HAP-1 (cell line): ENCODE measurements at regions not wholly inside any gene's neighbourhood (a gene's known extent, or its start where the extent isn't known, plus 50 kb on each side); places are given as distances from the start of the nearest gene placed in this dataset.
A peak's percentile ranks its signal among the peaks of the same experiment; 100 is the strongest.

ENCODE experiments used
- DNase-seq, 2 experiments: peaks; one replicate each; pipeline ENCODE4 v3.0.0-alpha.2; 2016 to 2020; ENCODE audit warnings: low spot score in 2 of 2
- H3K27me3 ChIP-seq: fragments of 250-450 bp; sonication (Bioruptor Pico); 2 replicates; pipeline ENCODE4 v1.5.1; 2020; ENCODE audit warnings: low read depth, mild to moderate bottlenecking, moderate library complexity
- H3K36me3 ChIP-seq: fragments of 250-450 bp; sonication (Bioruptor Pico); replicated peaks from 2 replicates; pipeline ENCODE4 v1.5.1; 2020; ENCODE audit warnings: mild to moderate bottlenecking
- H3K4me1 ChIP-seq: fragments of 250-450 bp; sonication (Bioruptor Pico); 2 replicates; pipeline ENCODE4 v1.5.1; 2020; ENCODE audit warnings: mild to moderate bottlenecking
- H3K4me3 ChIP-seq: fragments of 250-450 bp; sonication (Bioruptor Pico); 2 replicates; pipeline ENCODE4 v1.5.1; 2020; ENCODE audit warnings: mild to moderate bottlenecking, moderate library complexity
- H3K9me3 ChIP-seq: fragments of 250-450 bp; sonication (Bioruptor Pico); 2 replicates; pipeline ENCODE4 v1.5.1; 2020; ENCODE audit warnings: mild to moderate bottlenecking, moderate library complexity
- in situ Hi-C: fragments of 300-500 bp; cut with MboI; formaldehyde crosslinking; loops from 3 replicates; pipeline ENCODE4 v1.14.3; 2020; ENCODE audit warnings: low sequenced_read_pairs, inconsistent platforms, mixed read lengths

- in situ Hi-C loops, result no loop called here
- peak in 1 of 2 experiments; percentile 49 for DNase-seq
Observed at GRCh38 chr10:44310762-44311562, 73.9 kb downstream of the CXCL12 start.

GRCh38 chr10:44309939-44310761 lies 74.7 kb downstream of the CXCL12 start:
- in situ Hi-C loops, result no loop called here
- DNase-seq, result no peak
- H3K4me3 ChIP-seq, result no peak overlapping the region
- H3K4me1 ChIP-seq, result no peaks in the 10 kb centered on the region
- H3K9me3 ChIP-seq, result no peaks in the 10 kb centered on the region
- H3K36me3 ChIP-seq, result no peaks in the 10 kb centered on the region
- no peaks in the 10 kb centered on the region for H3K27me3 ChIP-seq

More at GRCh38 chr10:44310762-44311562, 73.9 kb downstream of the CXCL12 start:
- Histone ChIP-seq H3K27me3 (no peaks in the 10 kb centered on the region), H3K9me3 (no peaks in the 10 kb centered on the region), H3K4me3 (no peak overlapping the region), H3K4me1 (no peaks in the 10 kb centered on the region), H3K36me3 (no peaks in the 10 kb centered on the region)

GRCh38 chr10:44309361-44309760 lies 75.5 kb downstream of the CXCL12 start:
- H3K36me3 ChIP-seq, result no peaks in the 10 kb centered on the region
- H3K4me1 ChIP-seq, result no peaks in the 10 kb centered on the region
- in situ Hi-C loops, result no loop called here
- DNase-seq, result no peak
- no peaks in the 10 kb centered on the region for H3K27me3 ChIP-seq
- H3K4me3 ChIP-seq, result no peak overlapping the region
- no peaks in the 10 kb centered on the region for H3K9me3 ChIP-seq

GRCh38 chr10:44308935-44309334 lies 76.0 kb downstream of the CXCL12 start:
- Histone ChIP-seq H3K36me3 (no peaks in the 10 kb centered on the region), H3K27me3 (no peaks in the 10 kb centered on the region), H3K4me1 (no peaks in the 10 kb centered on the region), H3K4me3 (no peak overlapping the region), H3K9me3 (no peaks in the 10 kb centered on the region)
- in situ Hi-C loops, result no loop called here
- no peak for DNase-seq

GRCh38 chr10:44307691-44308090 lies 77.2 kb downstream of the CXCL12 start:
- in situ Hi-C loops, result no loop called here
- DNase-seq, result no peak
- Histone ChIP-seq H3K9me3 (no peaks in the 10 kb centered on the region), H3K36me3 (no peaks in the 10 kb centered on the region), H3K4me3 (no peak overlapping the region), H3K27me3 (no peaks in the 10 kb centered on the region), H3K4me1 (no peaks in the 10 kb centered on the region)

- DNase-seq, result no peak
- in situ Hi-C loops, result no loop called here
- no peaks in the 10 kb centered on the region for H3K4me1 ChIP-seq
- no peaks in the 10 kb centered on the region for H3K9me3 ChIP-seq
- H3K27me3 ChIP-seq, result no peaks in the 10 kb centered on the region
- H3K36me3 ChIP-seq, result no peaks in the 10 kb centered on the region
- H3K4me3 ChIP-seq, result no peak overlapping the region
Observed at GRCh38 chr10:44306762-44307161, 78.1 kb downstream of the CXCL12 start.

GRCh38 chr10:44306147-44306710 lies 78.7 kb downstream of the CXCL12 start:
- in situ Hi-C loops, result no loop called here
- DNase-seq, result no peak
- Histone ChIP-seq H3K4me3 (no peak overlapping the region), H3K36me3 (no peaks in the 10 kb centered on the region), H3K4me1 (no peaks in the 10 kb centered on the region), H3K9me3 (no peaks in the 10 kb centered on the region), H3K27me3 (no peaks in the 10 kb centered on the region)

GRCh38 chr10:44301781-44302355 lies 83.0 kb downstream of the CXCL12 start:
- Histone ChIP-seq H3K4me1 (no peaks in the 10 kb centered on the region), H3K27me3 (no peaks in the 10 kb centered on the region), H3K9me3 (no peaks in the 10 kb centered on the region), H3K4me3 (no peak overlapping the region), H3K36me3 (no peaks in the 10 kb centered on the region)
- DNase-seq, result no peak
- in situ Hi-C loops, result no loop called here

GRCh38 chr10:44300666-44301649 lies 83.9 kb downstream of the CXCL12 start:
- Histone ChIP-seq H3K4me3 (no peak overlapping the region), H3K27me3 (no peaks in the 10 kb centered on the region), H3K9me3 (no peaks in the 10 kb centered on the region), H3K4me1 (no peaks in the 10 kb centered on the region), H3K36me3 (no peaks in the 10 kb centered on the region)
- DNase-seq, result no peak
- in situ Hi-C loops, result no loop called here

- DNase-seq, result no peak
Observed at GRCh38 chr10:44298713-44299112, 86.2 kb downstream of the CXCL12 start.

GRCh38 chr10:44297963-44298362 lies 86.9 kb downstream of the CXCL12 start:
- Histone ChIP-seq H3K4me3 (no peak overlapping the region), H3K27me3 (no peaks in the 10 kb centered on the region), H3K4me1 (no peaks in the 10 kb centered on the region), H3K9me3 (no peaks in the 10 kb centered on the region), H3K36me3 (no peaks in the 10 kb centered on the region)
- no peak for DNase-seq
- in situ Hi-C loops, result no loop called here

More at GRCh38 chr10:44298713-44299112, 86.2 kb downstream of the CXCL12 start:
- H3K27me3 ChIP-seq, result no peaks in the 10 kb centered on the region
- in situ Hi-C loops, result no loop called here
- no peak overlapping the region for H3K4me3 ChIP-seq
- H3K4me1 ChIP-seq, result no peaks in the 10 kb centered on the region
- H3K9me3 ChIP-seq, result no peaks in the 10 kb centered on the region
- H3K36me3 ChIP-seq, result no peaks in the 10 kb centered on the region

GRCh38 chr10:44295644-44296241 lies 89.2 kb downstream of the CXCL12 start:
- Histone ChIP-seq H3K36me3 (no peaks in the 10 kb centered on the region), H3K9me3 (no peaks in the 10 kb centered on the region), H3K27me3 (no peaks in the 10 kb centered on the region), H3K4me1 (no peaks in the 10 kb centered on the region), H3K4me3 (no peak overlapping the region)
- in situ Hi-C loops, result no loop called here
- no peak for DNase-seq
